Activated B cell treated with CpG ODN at 0.5 μM for 24 hours (primary cell): ENCODE measurements at regions not wholly inside any gene's neighbourhood (a gene's known extent, or its start where the extent isn't known, plus 50 kb on each side); places are given as distances from the start of the nearest gene placed in this dataset.

Experiments used
- ATAC-seq: fragments of 200-7000 bp; cut with Tn5 transposase; one replicate; pipeline ENCODE4 v1.10.0; 2021; ENCODE audit warnings: low read depth, mild to moderate bottlenecking, moderate library complexity
- CTCF ChIA-PET: fragments of 350-600 bp; sonication (Branson Sonifier 250); formaldehyde crosslinking; loops from one replicate; lab custom pipeline; 2021; ENCODE audit warnings: antibody characterized with exemption; lab: Charles Lee
- POLR2A ChIA-PET: fragments of 350-600 bp; sonication (Branson Sonifier 250); formaldehyde crosslinking; loops from one replicate; lab custom pipeline; 2021; ENCODE audit warnings: antibody characterized with exemption; lab: Charles Lee
- DNase-seq: peaks from one replicate; pipeline ENCODE4 v3.0.0; 2022
- H3K27ac Mint-ChIP-seq: one replicate; pipeline ENCODE4 v1.8.0; 2020; ENCODE audit warnings: mixed read lengths
- H3K27me3 Mint-ChIP-seq: one replicate; pipeline ENCODE4 v1.8.0; 2021; ENCODE audit warnings: mixed read lengths
- H3K36me3 Mint-ChIP-seq: one replicate; pipeline ENCODE4 v1.8.0; 2021; ENCODE audit warnings: low read depth, mixed read lengths
- H3K4me1 Mint-ChIP-seq: one replicate; pipeline ENCODE4 v1.8.0; 2021; ENCODE audit warnings: mixed read lengths
- H3K4me3 Mint-ChIP-seq: one replicate; pipeline ENCODE4 v1.8.0; 2020; ENCODE audit warnings: mild to moderate bottlenecking, mixed read lengths
- H3K9me3 Mint-ChIP-seq: one replicate; pipeline ENCODE4 v1.8.0; 2020; ENCODE audit warnings: mixed read lengths
- intact Hi-C: fragments of 100-400 bp; cut with micrococcal nuclease; formaldehyde crosslinking; loops from one replicate; pipeline ENCODE4 v1.15.1; 2024
- TF ChIP-seq, protein P1 (sequence below): fragments of 200-600 bp; IDR thresholded peaks from one replicate; pipeline ENCODE4 v1.8.0; 2022; ENCODE audit warnings: antibody characterized with exemption, mild to moderate bottlenecking

DNA sequence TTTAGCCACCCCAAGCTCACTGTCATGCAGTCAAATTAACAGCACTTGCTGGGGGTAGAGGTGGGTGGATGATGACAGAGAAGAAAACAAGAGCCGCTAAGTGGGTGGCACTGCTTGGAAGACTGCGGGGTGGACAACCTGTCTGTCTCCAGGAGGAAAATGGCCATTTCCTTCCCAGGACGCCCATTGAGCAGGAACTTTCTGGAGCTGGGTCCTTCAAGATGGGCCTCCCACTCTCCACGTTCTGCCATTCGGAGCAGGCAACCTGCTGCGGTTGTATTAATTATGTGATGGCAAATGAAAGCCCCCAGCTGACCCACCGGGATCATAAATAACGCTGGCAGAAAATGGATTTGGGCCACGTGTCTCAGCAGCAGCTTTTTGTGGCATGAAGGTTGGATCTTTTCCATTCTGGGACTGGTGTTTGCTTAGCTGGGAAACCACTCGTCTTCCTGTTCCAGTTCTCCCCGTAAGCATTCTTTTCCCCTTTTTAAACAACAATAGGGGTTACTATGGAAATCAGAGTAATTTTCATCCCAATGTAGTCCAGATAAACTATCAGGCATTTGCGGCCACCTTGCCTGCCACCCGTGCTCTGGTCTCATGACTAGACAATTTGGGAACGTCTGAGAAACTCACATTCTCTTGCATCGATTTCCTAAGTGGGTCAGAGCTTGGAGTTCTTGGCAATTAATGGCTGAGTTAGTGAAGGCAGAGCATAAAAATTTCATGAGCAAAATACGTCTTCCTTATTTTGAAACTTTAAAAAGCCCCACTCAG is 215.5 kb downstream of the ANKRD60 start:
- ATAC-seq (no peak), DNase-seq (no peak)
- Mint-ChIP-seq H3K27me3 (peaks cover 20% of the 10 kb centered on the region), H3K36me3 (no peaks in the 10 kb centered on the region), H3K4me3 (no peak overlapping the region), H3K27ac (no peak overlapping the region), H3K9me3 (no peaks in the 10 kb centered on the region), H3K4me1 (no peaks in the 10 kb centered on the region)
- TF ChIP-seq, protein P1, sequence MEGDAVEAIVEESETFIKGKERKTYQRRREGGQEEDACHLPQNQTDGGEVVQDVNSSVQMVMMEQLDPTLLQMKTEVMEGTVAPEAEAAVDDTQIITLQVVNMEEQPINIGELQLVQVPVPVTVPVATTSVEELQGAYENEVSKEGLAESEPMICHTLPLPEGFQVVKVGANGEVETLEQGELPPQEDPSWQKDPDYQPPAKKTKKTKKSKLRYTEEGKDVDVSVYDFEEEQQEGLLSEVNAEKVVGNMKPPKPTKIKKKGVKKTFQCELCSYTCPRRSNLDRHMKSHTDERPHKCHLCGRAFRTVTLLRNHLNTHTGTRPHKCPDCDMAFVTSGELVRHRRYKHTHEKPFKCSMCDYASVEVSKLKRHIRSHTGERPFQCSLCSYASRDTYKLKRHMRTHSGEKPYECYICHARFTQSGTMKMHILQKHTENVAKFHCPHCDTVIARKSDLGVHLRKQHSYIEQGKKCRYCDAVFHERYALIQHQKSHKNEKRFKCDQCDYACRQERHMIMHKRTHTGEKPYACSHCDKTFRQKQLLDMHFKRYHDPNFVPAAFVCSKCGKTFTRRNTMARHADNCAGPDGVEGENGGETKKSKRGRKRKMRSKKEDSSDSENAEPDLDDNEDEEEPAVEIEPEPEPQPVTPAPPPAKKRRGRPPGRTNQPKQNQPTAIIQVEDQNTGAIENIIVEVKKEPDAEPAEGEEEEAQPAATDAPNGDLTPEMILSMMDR = no peak
- POLR2A ChIA-PET = no interaction called here
- CTCF ChIA-PET = no interaction called here
- intact Hi-C loops = no loop called here

DNA sequence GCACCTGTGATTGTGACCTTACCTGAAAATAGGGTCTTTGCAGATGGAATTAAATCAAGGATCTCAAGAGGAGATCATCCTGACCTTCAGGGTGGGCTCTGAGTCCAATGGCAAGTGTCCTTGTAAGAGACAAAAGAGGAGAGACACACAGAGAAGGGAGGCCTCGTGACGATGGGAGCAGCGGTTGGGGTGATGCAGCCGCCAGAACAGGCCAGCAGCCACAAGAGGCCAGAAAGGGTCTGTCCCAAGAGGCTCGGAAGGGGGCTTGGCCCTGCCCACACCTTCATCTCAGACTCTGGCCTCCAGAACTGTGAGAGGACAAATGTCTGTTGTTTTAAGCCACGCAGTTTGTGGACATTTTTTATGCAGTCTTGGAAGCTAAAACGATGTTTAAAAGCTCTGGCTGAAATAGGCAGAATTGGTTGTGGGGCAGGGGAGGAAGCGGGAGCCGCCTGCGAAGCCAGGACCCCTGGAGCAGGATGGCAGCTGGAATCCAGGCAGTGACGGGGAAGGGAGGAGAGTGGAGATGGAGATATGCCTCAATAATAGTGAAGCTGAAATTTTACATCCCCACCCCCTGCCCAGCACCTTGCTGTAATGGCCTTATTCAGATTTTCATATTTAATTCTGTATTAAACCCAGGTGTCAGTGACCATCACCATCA is 216.4 kb downstream of the ANKRD60 start:
- POLR2A ChIA-PET = no interaction called here
- no peaks in the 10 kb centered on the region for H3K9me3 Mint-ChIP-seq
- H3K36me3 Mint-ChIP-seq = no peaks in the 10 kb centered on the region
- H3K27ac Mint-ChIP-seq = no peak overlapping the region
- no peak overlapping the region for H3K4me3 Mint-ChIP-seq
- TF ChIP-seq, protein P1 = no peak
- no peak for ATAC-seq
- intact Hi-C loops = no loop called here
- CTCF ChIA-PET = no interaction called here
- peaks cover 22% of the 10 kb centered on the region for H3K27me3 Mint-ChIP-seq
- DNase-seq = no peak
- H3K4me1 Mint-ChIP-seq = no peaks in the 10 kb centered on the region

DNA sequence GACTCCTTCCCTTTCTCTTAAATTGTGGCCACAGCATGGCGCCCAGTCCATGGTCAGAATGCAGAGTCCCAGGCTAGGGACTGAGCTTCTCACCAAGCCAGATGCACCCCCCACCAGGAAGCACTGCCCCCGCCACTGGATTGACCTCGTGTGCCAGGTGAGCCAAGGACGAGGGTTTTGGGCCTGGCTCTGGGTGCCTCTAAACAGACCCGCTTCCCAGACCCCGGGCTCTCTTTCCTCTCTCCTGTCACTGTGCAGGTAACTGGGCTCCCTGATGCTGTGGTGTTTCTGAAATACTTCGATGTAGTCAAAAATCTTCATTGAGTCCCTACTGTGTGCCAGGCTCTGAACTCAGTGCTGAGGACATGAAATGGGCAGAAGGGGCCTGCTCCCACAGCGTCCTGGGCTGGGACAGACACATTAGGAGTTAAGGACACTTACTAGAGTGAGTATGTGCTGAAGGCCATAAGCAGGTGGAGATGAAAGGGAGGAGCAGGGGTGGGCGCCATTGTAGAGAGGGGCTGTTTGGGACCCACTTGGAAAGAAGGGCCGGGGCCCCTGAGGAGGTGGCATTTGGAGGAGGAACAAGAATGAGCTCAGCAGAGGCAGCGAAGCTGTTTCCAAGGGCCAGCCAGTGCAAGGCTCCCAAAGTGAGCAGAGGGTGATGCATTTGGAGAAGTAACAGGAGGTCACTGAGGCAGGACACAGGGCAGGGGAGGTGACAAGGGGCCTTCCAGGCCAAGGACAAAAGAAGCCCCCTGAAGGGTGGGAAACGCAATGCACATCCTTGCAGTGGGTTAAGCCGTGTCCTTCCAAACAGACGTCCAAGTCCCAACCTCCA is 217.1 kb downstream of the ANKRD60 start:
- POLR2A ChIA-PET = no interaction called here
- CTCF ChIA-PET = no interaction called here
- H3K27me3 Mint-ChIP-seq = peaks cover 21% of the 10 kb centered on the region

DNA sequence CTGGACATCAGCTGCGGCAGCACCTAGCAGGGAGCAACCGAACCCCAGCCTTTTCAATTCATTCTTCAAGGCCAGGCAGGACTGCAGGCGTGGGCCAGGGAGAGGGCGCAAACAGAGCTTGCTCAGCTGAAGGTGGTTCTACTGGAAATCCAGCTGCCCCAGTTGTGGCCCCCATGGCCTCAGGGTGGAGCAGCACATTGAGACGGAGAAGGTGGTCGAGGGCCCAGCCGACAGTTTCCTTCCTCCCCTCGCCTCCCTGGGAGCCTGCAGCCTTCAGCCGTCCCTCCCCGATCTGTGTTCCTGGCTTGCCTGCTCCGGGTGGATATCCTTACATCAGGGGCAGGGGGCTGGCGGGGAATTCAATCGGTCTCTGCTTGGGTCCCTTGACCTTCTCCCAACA is 217.8 kb downstream of the ANKRD60 start:
- peaks cover 21% of the 10 kb centered on the region for H3K27me3 Mint-ChIP-seq
- no peak for ATAC-seq

More for the DNA sequence above, 217.1 kb downstream of the ANKRD60 start:
- Mint-ChIP-seq H3K9me3 (no peaks in the 10 kb centered on the region), H3K4me3 (no peak overlapping the region), H3K4me1 (no peaks in the 10 kb centered on the region), H3K27ac (no peak overlapping the region), H3K36me3 (no peaks in the 10 kb centered on the region)
- no peak for ATAC-seq
- DNase-seq = no peak
- intact Hi-C loops = no loop called here
- TF ChIP-seq, protein P1 = no peak

More for the DNA sequence above, 217.8 kb downstream of the ANKRD60 start:
- no peak overlapping the region for H3K4me3 Mint-ChIP-seq
- no peak for DNase-seq
- H3K9me3 Mint-ChIP-seq = no peaks in the 10 kb centered on the region
- TF ChIP-seq, protein P1 = no peak
- H3K36me3 Mint-ChIP-seq = no peaks in the 10 kb centered on the region
- CTCF ChIA-PET = interaction anchor here (0.6 kb wide), 1 partner anchor 148 kb away, joined by 3 read pairs; no protein-coding TSS in a partner anchor
- POLR2A ChIA-PET = no interaction called here
- no peaks in the 10 kb centered on the region for H3K4me1 Mint-ChIP-seq
- intact Hi-C loops = no loop called here
- H3K27ac Mint-ChIP-seq = no peak overlapping the region
